GM19455 (cell line): ENCODE measurements at regions not wholly inside any gene's neighbourhood (a gene's known extent, or its start where the extent isn't known, plus 50 kb on each side); places are given as distances from the start of the nearest gene placed in this dataset.
"Not testable (repeated sequence)": the region's sequence is repeated elsewhere in the genome, so short reads cannot be mapped to it uniquely, and the experiment has no call there.

Source experiments
- ATAC-seq: cut with Tn5 transposase; IDR thresholded peaks from one replicate; pipeline ENCODE4 v1.9.1; 2021; ENCODE audit not compliant: unreplicated experiment

DNA sequence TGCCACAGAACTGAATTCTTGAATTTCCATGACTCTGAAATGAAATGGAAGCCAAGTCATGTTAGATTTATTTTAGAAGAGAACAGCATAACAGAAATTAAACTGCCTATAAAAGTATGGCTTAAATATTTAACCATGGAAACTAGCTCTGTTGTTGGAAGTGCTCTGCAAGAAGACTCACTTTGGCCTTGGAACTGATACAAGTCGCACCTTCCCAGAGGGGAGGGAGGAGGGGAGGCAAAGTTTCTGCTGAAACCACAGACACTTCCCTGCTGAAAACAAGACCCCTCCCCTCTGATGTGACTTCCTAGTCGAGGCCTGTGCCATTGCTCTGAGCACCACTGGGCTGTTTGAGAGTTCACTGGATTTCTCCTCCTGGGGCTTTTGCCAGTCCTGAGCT, 72.1 kb downstream of the OR13A1 start:
- ATAC-seq = no peak

DNA sequence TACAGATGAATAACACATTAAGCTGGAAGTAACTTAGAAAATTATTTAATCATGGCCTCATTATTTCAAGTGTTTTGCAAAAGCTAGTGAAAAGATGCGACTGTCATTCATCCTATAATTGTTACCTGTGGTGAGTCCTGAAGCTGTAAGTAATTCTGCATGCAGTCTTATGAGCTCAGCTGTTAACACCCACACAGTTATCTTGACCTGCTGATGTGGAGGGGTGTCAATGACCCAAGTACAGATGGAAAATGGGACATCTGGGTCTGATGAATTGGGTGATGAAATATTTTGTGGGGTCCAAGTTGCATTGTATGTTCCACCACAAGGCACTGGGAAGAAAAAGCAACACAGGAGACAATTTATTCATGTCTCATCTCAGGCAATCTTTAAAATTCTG, 68.9 kb downstream of the OR13A1 start:
- ATAC-seq = no peak

DNA sequence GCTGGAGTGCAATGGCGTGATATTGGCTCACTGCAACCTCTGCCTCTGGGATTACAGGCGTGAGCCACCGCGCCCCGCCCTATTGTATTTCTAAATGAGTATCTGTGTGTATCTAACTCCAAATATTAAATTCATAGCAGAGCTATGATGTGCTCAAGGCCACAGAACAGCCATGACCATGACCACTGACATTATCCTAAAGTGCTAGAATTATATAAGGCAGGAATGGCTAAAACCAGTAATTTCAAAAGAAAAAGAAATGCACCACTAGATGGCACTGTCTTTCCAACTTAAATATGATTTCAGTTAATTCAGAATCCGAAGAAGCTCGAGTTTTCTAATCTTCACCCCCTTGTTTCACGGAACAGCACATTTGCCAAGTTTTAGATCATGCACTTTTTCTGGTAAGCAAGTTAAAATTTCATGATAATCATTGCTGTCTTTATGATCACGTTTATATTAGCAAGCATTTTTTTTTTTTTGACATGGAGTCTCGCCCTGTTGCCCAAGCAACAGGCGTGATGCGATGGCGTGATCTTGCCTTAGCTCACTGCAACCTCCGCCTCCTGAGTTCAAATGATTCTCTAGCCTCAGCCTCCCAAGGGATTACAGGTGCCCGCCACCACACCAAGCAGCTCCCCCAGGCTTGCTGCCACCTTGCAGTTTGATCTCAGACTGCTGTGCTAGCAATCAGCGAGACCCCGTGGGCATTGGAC, 65.3 kb downstream of the OR13A1 start:
- ATAC-seq = peak; percentile 77

DNA sequence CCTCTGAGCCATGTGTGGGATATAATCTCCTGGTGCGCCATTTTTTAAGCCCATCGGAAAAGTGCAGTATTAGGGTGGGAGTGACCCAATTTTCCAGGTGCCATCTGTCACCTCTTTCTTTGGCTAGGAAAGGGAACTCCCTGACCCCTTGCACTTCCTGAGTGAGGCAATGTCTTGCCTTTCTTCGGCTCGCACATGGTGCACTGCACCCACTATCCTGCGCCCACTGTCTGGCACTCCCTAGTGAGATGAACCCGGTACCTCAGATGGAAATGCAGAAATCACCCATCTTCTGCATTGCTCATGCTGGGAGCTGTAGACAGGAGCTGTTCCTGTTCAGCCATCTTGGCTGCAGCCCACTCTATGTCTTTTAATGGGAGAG, 64.7 kb downstream of the OR13A1 start:
- ATAC-seq = not testable (repeated sequence)
